ENCODE measurements at regions not wholly inside any gene's neighbourhood (a gene's known extent, or its start where the extent isn't known, plus 50 kb on each side); places are given as distances from the start of the nearest gene placed in this dataset.

DNA sequence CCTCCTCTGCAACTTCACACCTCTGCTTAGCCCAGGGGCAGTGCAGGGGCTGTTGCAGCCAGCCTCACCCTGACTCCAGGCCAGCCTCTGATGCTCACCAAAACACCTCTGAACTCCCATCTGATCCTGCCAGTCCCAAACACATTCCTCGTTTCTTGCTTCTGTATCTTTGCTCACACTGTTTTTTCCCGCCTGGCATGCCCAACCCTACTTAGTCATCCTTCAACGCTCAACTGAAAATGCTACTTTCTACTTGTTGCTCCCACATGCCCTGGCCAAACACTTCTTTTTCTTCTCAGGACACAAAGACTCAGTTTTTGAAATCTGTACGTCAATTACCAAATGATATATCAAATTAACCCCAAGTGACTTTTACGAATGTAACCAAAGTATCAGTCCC lies 140.8 kb upstream of the ZBED5 start:
- Histone ChIP-seq H3K4me3 (ENCODE audit: insufficient read depth, low read depth, low read length) (no peak overlapping the region), H3K4me1 (ENCODE audit: control insufficient read depth, insufficient read depth, low read length) (no peaks in the 10 kb centered on the region), H3K9me3 (ENCODE audit: control insufficient read depth, low read length) (no peaks in the 10 kb centered on the region), H3K36me3 (ENCODE audit: control insufficient read depth, insufficient read depth, low read length) (no peaks in the 10 kb centered on the region), H3K27me3 (ENCODE audit: control insufficient read depth, insufficient read depth, low read length, poor library complexity, severe bottlenecking) (no peaks in the 10 kb centered on the region), H3K27ac (ENCODE audit: insufficient read depth, low read depth, low read length, poor library complexity, severe bottlenecking) (no peak overlapping the region)
- whole genome bisulfite sequencing, 2 experiments: 88 to 90% methylated on average over 5 of the region's 5 CpGs

DNA sequence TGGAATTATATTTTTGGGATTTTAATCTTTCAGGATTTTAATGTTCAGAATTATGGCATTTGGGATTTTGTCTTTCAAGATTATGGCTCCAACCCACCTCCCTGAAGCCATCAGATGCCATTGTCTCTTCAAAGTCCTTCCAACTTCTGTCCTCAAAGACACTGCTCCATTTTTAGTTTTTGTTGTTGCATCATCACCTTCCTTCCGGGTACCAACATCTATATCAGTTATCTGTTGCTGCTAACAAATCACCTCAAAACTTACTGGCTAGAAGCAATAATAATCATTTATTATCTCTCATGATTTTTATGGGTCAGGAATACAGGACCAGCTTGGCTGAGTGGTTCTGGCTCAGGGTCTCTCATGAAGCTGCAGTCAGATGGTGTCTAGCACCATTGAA lies 138.8 kb upstream of the ZBED5 start:
- Histone ChIP-seq H3K36me3 (ENCODE audit: control insufficient read depth, insufficient read depth, low read length) (no peaks in the 10 kb centered on the region), H3K27me3 (ENCODE audit: control insufficient read depth, insufficient read depth, low read length, poor library complexity, severe bottlenecking) (no peaks in the 10 kb centered on the region), H3K9me3 (ENCODE audit: control insufficient read depth, low read length) (no peaks in the 10 kb centered on the region), H3K27ac (ENCODE audit: insufficient read depth, low read depth, low read length, poor library complexity, severe bottlenecking) (no peak overlapping the region), H3K4me1 (ENCODE audit: control insufficient read depth, insufficient read depth, low read length) (no peaks in the 10 kb centered on the region), H3K4me3 (ENCODE audit: insufficient read depth, low read depth, low read length) (no peak overlapping the region)
- WGBS, 2 experiments: 96 to 100% methylated on average over 1 of the region's 1 CpG

DNA sequence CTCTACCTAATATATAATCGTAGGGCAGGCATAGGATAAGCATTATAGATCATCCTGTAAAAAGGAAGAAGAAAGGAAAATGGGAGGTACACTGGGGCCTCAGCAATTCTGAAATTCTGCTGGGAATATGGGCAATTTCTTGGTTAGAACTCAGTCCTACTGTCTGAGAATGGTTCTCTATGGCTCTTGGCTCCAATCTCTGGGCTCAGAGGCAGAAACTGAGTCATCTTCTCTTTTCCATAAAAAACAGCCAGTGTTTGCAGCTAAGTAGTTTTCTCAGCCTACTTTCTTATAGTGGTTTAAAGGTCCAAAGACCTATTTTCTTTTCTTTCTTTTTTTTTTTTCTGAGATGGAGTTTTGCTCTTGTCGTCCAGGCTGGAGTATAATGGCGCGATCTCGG lies 135.8 kb upstream of the ZBED5 start:
- WGBS, 2 experiments: 80 to 88% methylated on average over 5 of the region's 5 CpGs
- H3K36me3 ChIP-seq (ENCODE audit: control insufficient read depth, insufficient read depth, low read length): no peaks in the 10 kb centered on the region
- no peak overlapping the region for H3K27ac ChIP-seq (ENCODE audit: insufficient read depth, low read depth, low read length, poor library complexity, severe bottlenecking)
- no peaks in the 10 kb centered on the region for H3K9me3 ChIP-seq (ENCODE audit: control insufficient read depth, low read length)
- no peak overlapping the region for H3K4me3 ChIP-seq (ENCODE audit: insufficient read depth, low read depth, low read length)
- no peaks in the 10 kb centered on the region for H3K4me1 ChIP-seq (ENCODE audit: control insufficient read depth, insufficient read depth, low read length)
- no peaks in the 10 kb centered on the region for H3K27me3 ChIP-seq (ENCODE audit: control insufficient read depth, insufficient read depth, low read length, poor library complexity, severe bottlenecking)

DNA sequence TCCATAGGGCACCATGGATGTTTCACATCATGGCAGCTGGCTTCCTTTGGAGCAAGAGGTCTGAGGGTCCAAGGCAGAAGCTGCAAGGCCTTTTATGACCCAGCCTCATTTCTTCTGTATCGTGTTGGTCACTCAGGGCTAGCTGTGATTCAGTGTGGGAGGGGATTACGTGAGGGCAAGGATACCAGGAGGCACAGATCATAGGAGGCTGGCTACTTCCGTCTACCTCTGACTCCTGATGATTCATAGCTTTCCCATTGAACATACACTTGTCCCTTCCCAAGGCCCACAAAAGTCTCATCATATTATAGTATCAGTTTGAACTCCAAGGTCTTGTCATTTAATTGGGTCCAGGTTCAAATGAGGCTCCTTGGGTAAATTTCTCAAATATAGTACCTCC lies 135.3 kb upstream of the ZBED5 start:
- no peaks in the 10 kb centered on the region for H3K9me3 ChIP-seq (ENCODE audit: control insufficient read depth, low read length)
- H3K36me3 ChIP-seq (ENCODE audit: control insufficient read depth, insufficient read depth, low read length): no peaks in the 10 kb centered on the region
- H3K27ac ChIP-seq (ENCODE audit: insufficient read depth, low read depth, low read length, poor library complexity, severe bottlenecking): no peak overlapping the region
- no peaks in the 10 kb centered on the region for H3K4me1 ChIP-seq (ENCODE audit: control insufficient read depth, insufficient read depth, low read length)
- no peak overlapping the region for H3K4me3 ChIP-seq (ENCODE audit: insufficient read depth, low read depth, low read length)
- WGBS, 2 experiments: 70 to 81% methylated on average over 3 of the region's 3 CpGs
- no peaks in the 10 kb centered on the region for H3K27me3 ChIP-seq (ENCODE audit: control insufficient read depth, insufficient read depth, low read length, poor library complexity, severe bottlenecking)

DNA sequence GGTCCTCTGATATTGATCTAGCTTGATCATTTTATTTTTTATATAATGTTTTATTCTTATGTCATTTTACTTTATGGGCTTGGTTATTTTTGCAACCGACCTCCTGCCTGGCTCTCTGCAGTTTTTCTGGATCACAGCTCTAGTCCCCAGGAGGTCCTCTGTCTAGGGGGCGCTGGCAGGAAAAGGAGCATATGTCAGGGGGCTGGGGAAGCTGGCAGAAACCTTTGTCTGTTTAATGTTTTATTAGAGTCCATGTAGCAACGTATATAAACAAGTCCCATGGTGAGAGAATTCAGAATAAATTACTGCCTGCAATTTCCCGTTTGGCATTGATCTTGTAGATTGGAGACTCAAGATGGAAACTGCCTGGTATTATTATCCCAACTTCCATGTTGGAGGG lies 133.5 kb upstream of the ZBED5 start:
- 88 to 93% methylated on average over 4 of the region's 4 CpGs for WGBS, 2 experiments
- no peaks in the 10 kb centered on the region for H3K4me1 ChIP-seq (ENCODE audit: control insufficient read depth, insufficient read depth, low read length)

DNA sequence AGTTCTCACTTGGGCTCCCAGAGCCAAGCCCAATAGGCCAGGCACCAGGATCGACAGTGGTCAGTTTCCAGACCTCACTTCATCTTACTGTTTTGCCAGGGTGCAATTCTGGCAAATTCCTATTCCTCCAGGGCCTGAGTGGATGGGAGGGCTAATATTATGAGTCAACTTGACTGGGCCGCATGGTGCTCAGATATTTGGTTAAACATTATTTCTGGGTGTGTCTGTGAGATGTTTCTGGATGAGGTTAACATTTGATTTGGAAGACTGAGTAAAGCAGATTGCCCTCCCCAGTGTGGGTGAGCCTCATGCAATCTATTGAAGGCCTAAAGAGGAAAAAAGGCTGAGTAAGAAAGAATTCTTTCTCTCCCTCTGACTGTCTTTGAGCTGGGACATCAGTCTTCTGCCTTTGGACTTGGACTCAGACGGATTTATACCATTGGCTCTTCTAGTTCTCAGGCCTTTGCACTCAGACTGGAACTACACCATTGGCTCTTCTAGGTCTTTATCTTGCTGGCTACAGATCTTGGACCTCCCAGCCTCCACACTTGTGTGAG lies 132.9 kb upstream of the ZBED5 start:
- Histone ChIP-seq H3K4me3 (ENCODE audit: insufficient read depth, low read depth, low read length) (no peak overlapping the region), H3K4me1 (ENCODE audit: control insufficient read depth, insufficient read depth, low read length) (no peaks in the 10 kb centered on the region), H3K9me3 (ENCODE audit: control insufficient read depth, low read length) (no peaks in the 10 kb centered on the region), H3K27ac (ENCODE audit: insufficient read depth, low read depth, low read length, poor library complexity, severe bottlenecking) (no peak overlapping the region), H3K36me3 (ENCODE audit: control insufficient read depth, insufficient read depth, low read length) (no peaks in the 10 kb centered on the region), H3K27me3 (ENCODE audit: control insufficient read depth, insufficient read depth, low read length, poor library complexity, severe bottlenecking) (no peaks in the 10 kb centered on the region)
- 91 to 93% methylated on average over 3 of the region's 3 CpGs for WGBS, 2 experiments

More for the DNA sequence above, 133.5 kb upstream of the ZBED5 start:
- H3K9me3 ChIP-seq (ENCODE audit: control insufficient read depth, low read length): no peaks in the 10 kb centered on the region
- no peaks in the 10 kb centered on the region for H3K36me3 ChIP-seq (ENCODE audit: control insufficient read depth, insufficient read depth, low read length)
- H3K4me3 ChIP-seq (ENCODE audit: insufficient read depth, low read depth, low read length): no peak overlapping the region
- no peak overlapping the region for H3K27ac ChIP-seq (ENCODE audit: insufficient read depth, low read depth, low read length, poor library complexity, severe bottlenecking)
- no peaks in the 10 kb centered on the region for H3K27me3 ChIP-seq (ENCODE audit: control insufficient read depth, insufficient read depth, low read length, poor library complexity, severe bottlenecking)

DNA sequence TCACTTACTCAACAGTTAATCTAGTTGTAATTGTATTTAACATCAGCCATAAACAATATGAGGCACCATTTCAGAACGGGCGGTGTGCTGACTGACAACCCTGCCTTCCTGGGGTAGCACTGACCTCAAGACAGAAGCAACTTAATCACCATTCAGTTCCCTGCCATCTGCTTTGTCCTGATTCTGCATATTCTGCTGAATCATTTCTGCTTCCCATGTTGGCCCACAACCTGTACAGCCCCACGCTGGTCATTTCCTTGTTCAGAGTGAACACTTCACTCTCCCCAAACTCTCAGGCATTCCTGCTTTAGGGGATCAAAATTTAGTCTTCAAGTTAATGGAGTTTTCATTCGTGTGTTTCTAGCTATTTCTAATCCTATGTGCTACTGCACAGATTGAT lies 132.3 kb upstream of the ZBED5 start:
- no peaks in the 10 kb centered on the region for H3K4me1 ChIP-seq (ENCODE audit: control insufficient read depth, insufficient read depth, low read length)
- H3K27ac ChIP-seq (ENCODE audit: insufficient read depth, low read depth, low read length, poor library complexity, severe bottlenecking): no peak overlapping the region
- H3K36me3 ChIP-seq (ENCODE audit: control insufficient read depth, insufficient read depth, low read length): no peaks in the 10 kb centered on the region
- H3K9me3 ChIP-seq (ENCODE audit: control insufficient read depth, low read length): no peaks in the 10 kb centered on the region
- H3K27me3 ChIP-seq (ENCODE audit: control insufficient read depth, insufficient read depth, low read length, poor library complexity, severe bottlenecking): no peaks in the 10 kb centered on the region
- WGBS, 2 experiments: 96 to 97% methylated on average over 4 of the region's 4 CpGs
- H3K4me3 ChIP-seq (ENCODE audit: insufficient read depth, low read depth, low read length): no peak overlapping the region

DNA sequence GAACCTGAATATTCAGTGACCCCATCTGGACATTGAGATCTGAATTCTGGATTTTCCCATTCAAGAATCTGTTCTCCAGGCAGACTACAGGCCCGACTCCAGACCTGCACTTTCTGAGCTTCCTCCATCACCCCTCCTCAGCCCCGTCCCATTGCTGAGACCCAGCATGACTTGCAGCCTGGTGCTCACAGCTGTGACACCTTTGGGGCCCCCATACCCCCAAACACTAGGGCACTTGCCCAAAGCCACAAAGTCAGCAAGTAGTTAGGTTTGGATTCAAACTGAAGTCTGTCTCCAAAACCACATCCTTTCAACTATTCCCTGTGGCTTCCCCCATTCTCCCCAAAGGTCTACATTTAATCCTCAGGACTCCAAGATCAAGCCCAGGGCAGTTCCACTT lies 128.2 kb upstream of the ZBED5 start:
- Histone ChIP-seq H3K27ac (ENCODE audit: insufficient read depth, low read depth, low read length, poor library complexity, severe bottlenecking) (no peak overlapping the region), H3K9me3 (ENCODE audit: control insufficient read depth, low read length) (no peaks in the 10 kb centered on the region)
- WGBS, 2 experiments: 91% methylated on average over 2 of the region's 2 CpGs

DNA sequence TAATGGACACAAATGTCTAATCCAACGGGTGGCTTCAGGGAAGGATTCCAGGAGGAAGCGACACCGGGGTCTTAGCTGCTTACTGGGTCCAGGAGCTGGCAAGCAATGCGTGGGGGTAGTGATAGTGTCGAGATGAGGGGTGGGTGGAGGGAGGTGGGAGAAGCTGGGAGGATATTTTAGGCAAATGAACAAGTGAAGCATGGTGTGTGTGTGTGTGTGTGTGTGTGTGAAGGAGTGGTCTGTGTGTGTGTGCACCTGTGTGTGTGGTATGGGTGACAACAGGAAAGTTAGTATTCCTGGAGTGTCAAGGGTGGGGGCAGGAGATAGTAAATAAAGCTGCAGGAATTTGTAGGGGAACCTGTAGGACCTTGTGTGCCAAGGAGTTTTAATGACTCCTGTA lies 126.9 kb upstream of the ZBED5 start:
- H3K36me3 ChIP-seq (ENCODE audit: control insufficient read depth, insufficient read depth, low read length): no peaks in the 10 kb centered on the region
- H3K4me3 ChIP-seq (ENCODE audit: insufficient read depth, low read depth, low read length): no peak overlapping the region
- no peaks in the 10 kb centered on the region for H3K4me1 ChIP-seq (ENCODE audit: control insufficient read depth, insufficient read depth, low read length)
- H3K9me3 ChIP-seq (ENCODE audit: control insufficient read depth, low read length): no peaks in the 10 kb centered on the region
- no peak overlapping the region for H3K27ac ChIP-seq (ENCODE audit: insufficient read depth, low read depth, low read length, poor library complexity, severe bottlenecking)
- H3K27me3 ChIP-seq (ENCODE audit: control insufficient read depth, insufficient read depth, low read length, poor library complexity, severe bottlenecking): no peaks in the 10 kb centered on the region
- WGBS, 2 experiments: 93 to 97% methylated on average over 5 of the region's 5 CpGs

More for the DNA sequence above, 128.2 kb upstream of the ZBED5 start:
- Histone ChIP-seq H3K4me1 (ENCODE audit: control insufficient read depth, insufficient read depth, low read length) (no peaks in the 10 kb centered on the region), H3K36me3 (ENCODE audit: control insufficient read depth, insufficient read depth, low read length) (no peaks in the 10 kb centered on the region), H3K4me3 (ENCODE audit: insufficient read depth, low read depth, low read length) (no peak overlapping the region), H3K27me3 (ENCODE audit: control insufficient read depth, insufficient read depth, low read length, poor library complexity, severe bottlenecking) (no peaks in the 10 kb centered on the region)

DNA sequence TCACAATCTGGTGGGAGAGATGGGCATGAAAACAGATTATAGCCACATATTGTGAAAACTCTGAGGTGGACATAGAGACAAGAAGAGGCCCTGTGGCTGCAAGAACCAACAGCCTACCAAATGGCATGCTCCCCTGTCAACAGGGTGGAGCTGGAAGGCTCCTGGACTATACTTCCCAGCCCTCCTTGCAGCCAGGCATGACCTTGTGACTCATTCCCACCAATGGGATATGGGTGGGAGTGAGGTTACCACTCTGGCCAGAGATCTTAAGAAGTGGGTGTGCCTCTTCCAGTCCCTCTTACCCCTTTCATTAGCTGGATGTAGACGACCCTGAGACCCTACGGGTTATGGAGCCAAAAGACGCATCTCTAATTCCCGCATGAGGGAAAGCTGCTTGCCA lies 126.4 kb upstream of the ZBED5 start:
- 89 to 94% methylated on average over 4 of the region's 4 CpGs for WGBS, 2 experiments
- Histone ChIP-seq H3K4me3 (ENCODE audit: insufficient read depth, low read depth, low read length) (no peak overlapping the region), H3K27me3 (ENCODE audit: control insufficient read depth, insufficient read depth, low read length, poor library complexity, severe bottlenecking) (no peaks in the 10 kb centered on the region), H3K36me3 (ENCODE audit: control insufficient read depth, insufficient read depth, low read length) (no peaks in the 10 kb centered on the region), H3K4me1 (ENCODE audit: control insufficient read depth, insufficient read depth, low read length) (no peaks in the 10 kb centered on the region), H3K27ac (ENCODE audit: insufficient read depth, low read depth, low read length, poor library complexity, severe bottlenecking) (no peak overlapping the region), H3K9me3 (ENCODE audit: control insufficient read depth, low read length) (no peaks in the 10 kb centered on the region)

Measured in ectodermal cell (in vitro differentiated cells).